HG02943 (cell line): ENCODE measurements at regions not wholly inside any gene's neighbourhood (a gene's known extent, or its start where the extent isn't known, plus 50 kb on each side); places are given as distances from the start of the nearest gene placed in this dataset.
"Not testable (repeated sequence)": the region's sequence is repeated elsewhere in the genome, so short reads cannot be mapped to it uniquely, and the experiment has no call there.

ENCODE experiments used
- ATAC-seq: cut with Tn5 transposase; IDR thresholded peaks from one replicate; pipeline ENCODE4 v1.9.1; 2021; ENCODE audit warnings: mild to moderate bottlenecking, low read depth, moderate library complexity; ENCODE audit not compliant: unreplicated experiment

- no peak for ATAC-seq
These were observed 509.6 kb upstream of the SYT4 start for GRCh38 chr18:43786893-43787292.

DNA sequence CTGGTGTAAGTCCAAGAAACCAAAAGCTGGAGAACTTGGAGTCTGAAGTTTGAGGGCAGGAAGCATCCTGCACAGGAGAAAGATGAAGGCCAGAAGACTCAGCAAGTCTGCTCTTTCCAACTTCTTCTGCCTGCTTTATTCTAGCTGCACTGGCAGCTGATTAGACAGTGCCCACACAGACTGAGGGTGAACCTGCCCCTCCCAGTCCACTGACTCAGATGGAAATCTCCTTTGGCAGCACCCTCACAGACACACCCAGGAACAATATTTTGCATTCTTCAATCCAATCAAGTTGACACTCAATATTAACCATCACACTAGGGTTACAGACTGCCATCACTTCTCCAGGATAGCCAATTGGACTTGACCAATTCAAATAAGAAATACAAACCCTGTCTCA is 510.4 kb upstream of the SYT4 start:
- not testable (repeated sequence) for ATAC-seq

- no peak for ATAC-seq
These were observed 512.1 kb upstream of the SYT4 start for GRCh38 chr18:43789234-43790000.

DNA sequence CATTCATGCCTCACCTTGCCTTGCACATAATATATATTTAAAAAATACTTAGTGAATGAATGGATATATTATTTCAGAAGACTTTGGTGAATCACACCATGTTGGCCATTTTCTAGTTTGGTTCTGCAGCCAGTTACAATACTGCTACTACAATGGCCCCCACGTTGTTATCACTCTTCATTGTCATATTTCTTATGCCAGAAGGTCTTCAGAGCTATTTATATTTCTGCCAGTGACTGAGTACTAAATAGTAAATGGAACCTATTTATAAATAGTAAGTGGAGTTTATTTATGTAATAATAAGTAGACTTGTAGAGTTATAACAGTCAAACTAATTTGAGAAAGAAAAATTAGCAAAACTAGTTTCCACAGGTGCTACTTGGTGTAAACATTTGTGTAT is 516.6 kb upstream of the SYT4 start:
- no peak for ATAC-seq

- ATAC-seq = no peak
These were observed 517.1 kb upstream of the SYT4 start for GRCh38 chr18:43794363-43794762.

- no peak for ATAC-seq
These were observed 520.1 kb upstream of the SYT4 start for GRCh38 chr18:43797347-43797746.

- no peak for ATAC-seq
These were observed 523.3 kb upstream of the SYT4 start for GRCh38 chr18:43800584-43800983.

- ATAC-seq = no peak
These were observed 528.4 kb upstream of the SYT4 start for GRCh38 chr18:43805646-43806194.

DNA sequence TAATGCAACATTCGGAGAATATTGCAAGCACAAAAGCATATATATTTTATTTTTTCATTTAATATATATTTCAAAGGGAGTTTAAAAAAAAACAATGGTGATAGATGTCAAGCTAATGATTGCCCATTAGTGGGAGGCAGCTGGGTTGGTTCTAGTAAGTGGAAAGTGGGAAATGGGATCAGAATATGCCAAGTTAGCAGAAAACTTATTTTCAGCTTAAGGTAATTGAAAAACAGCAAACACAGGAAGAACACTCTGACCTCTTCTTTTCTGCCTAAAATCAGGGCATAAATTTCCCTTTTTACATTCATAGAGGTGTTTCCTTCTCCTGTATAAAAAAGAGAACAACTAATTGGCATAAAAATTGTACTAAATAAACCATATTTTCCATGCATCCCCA is 535.3 kb upstream of the SYT4 start:
- ATAC-seq = no peak

- ATAC-seq = no peak
These were observed 542.1 kb upstream of the SYT4 start for GRCh38 chr18:43819397-43819796.

GRCh38 chr18:43819873-43820272 is 542.6 kb upstream of the SYT4 start:
- no peak for ATAC-seq

GRCh38 chr18:43825768-43826167 is 548.5 kb upstream of the SYT4 start:
- no peak for ATAC-seq

DNA sequence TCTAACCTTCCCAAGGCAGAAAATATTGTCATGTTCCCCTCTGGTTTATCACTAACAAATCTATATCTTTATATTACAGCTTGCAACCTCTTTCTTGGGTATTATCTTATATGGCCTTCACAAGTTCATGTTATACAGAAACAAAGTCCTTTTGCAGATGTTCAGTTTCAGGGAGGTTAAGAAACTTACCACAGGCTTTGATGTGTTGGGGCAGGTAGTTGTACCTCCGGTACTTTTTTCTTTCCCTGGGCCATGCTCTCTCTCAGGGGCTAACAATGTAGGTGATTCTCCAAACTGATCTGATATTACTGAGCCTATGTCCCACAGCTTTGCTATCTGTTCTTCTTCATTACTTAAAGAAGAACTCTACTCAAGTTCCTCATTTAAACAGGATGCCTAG is 548.9 kb upstream of the SYT4 start:
- no peak for ATAC-seq

- ATAC-seq = no peak
These were observed 550.0 kb upstream of the SYT4 start for GRCh38 chr18:43827311-43827710.

DNA sequence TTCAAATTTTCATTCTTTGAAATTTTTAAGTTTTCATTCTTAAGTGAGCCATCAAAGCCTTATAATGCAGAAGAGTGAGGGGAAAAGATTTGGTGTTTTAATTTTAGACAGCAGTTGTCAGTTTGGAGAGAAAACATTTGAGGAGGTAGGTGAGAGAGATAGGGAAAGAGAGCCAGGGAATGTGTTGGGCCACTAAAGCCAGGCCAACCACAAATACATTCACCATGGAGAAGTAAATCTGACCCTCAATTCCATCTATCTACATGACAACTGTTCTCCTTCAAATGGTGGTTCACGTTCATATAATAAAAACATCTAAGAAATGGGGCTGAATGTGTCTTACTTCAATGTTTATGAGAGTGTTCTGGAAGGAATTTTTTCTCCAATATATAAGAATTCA is 553.0 kb upstream of the SYT4 start:
- no peak for ATAC-seq

DNA sequence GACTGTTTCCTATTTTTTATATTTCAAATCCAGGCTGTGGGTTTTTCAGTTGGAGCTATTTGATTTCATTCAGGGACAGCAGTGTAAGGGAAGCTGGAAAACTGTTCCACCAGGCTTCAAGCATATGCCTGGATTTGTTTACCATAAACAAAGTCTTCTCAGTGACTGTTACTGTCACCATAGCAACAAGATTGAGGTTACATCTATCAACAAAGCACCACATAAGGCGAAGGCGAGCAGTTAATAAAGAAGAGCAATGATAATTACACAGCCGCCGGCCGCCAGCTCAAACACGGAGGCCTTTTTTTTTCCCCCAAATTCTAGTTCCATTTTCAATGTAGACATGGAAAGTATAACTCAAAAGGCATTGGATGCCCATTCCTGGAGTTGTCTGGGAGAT is 553.7 kb upstream of the SYT4 start:
- ATAC-seq = no peak

DNA sequence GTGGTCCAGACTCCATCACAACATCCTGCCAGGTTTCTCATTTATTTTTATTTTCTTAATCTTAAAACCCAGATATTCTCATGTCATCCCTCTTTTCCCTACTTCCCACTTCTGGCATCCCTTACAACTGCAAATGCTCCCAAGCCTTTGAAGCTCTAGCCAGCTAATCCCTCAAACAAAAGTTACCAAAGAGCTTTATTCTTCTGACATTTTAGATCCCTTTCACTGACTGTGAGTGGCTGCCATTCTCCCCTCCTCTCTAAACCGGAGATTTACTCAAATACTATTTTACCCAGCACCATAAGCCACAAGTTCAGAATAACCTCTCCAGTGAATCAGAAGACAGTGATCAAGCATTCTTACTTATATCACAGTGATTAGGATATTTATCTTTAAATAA is 569.0 kb upstream of the SYT4 start:
- ATAC-seq = no peak

GRCh38 chr18:43847164-43848091 is 570.1 kb upstream of the SYT4 start:
- no peak for ATAC-seq

GRCh38 chr18:43849831-43850230 is 572.5 kb upstream of the SYT4 start:
- not testable (repeated sequence) for ATAC-seq

- no peak for ATAC-seq
These were observed 578.1 kb upstream of the SYT4 start for GRCh38 chr18:43855376-43855775.

DNA sequence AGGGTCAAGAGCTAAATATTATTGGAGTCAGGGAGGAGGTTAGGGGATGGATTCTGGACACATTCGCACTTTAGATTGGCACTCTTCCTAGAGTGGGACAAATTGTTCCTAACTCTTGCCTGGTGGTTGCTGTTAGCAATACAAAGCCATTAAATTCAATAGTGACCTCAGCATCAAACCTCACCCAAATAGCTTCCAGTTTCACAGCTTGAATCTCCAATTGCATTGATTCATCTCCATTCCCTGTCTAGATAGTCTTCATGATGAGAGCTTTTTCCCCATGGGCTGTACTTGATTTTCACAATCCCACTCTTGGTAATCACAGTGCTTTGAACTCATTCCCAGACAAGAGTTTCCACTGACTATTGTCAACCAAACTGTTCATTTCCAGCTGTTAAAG is 585.9 kb upstream of the SYT4 start:
- ATAC-seq = no peak
